ENCODE measurements at regions not wholly inside any gene's neighbourhood (a gene's known extent, or its start where the extent isn't known, plus 50 kb on each side); places are given as distances from the start of the nearest gene placed in this dataset.

- intact Hi-C loops (cut with DNase I, micrococcal nuclease) = no loop called here
- Mint-ChIP-seq H3K4me3 (no peak overlapping the region), H3K27ac (no peak overlapping the region), H3K27me3 (no peaks in the 10 kb centered on the region), H3K4me1 (ENCODE audit: low read depth) (no peaks in the 10 kb centered on the region), H3K9me3 (peaks cover 9% of the 10 kb centered on the region), H3K36me3 (ENCODE audit: low read depth) (no peaks in the 10 kb centered on the region)
- Histone ChIP-seq H3K27ac (ENCODE audit: low read depth in 1 of 2, low read length in 2 of 2) (no peak overlapping the region), H3K27me3 (ENCODE audit: control insufficient read depth in 1 of 2, insufficient read depth in 2 of 2, low read length in 2 of 2) (no peaks in the 10 kb centered on the region), H3K4me1 (ENCODE audit: insufficient read depth, low read length) (no peaks in the 10 kb centered on the region), H3K9me3 (ENCODE audit: control insufficient read depth in 1 of 2, insufficient read depth in 1 of 2, low read length in 2 of 2) (peaks cover 0 to 7% of the 10 kb centered on the region in 2 experiments), H3K36me3 (ENCODE audit: insufficient read depth, low read length) (no peaks in the 10 kb centered on the region), H3K4me3 (ENCODE audit: low read length) (no peak overlapping the region)
- DNase-seq = no peak
- no peak for ATAC-seq (ENCODE audit: poor library complexity)
- TF ChIP-seq CTCF (IDR thresholded peaks at IDR 0.05) = no peak
- ChIA-PET CTCF (no interaction called here), POLR2A (no interaction called here)
Measured at GRCh38 chr2:59530258-59530657, 1023.2 kb downstream of the BCL11A start.

- no peak for TF ChIP-seq CTCF (IDR thresholded peaks at IDR 0.05)
- Histone ChIP-seq H3K36me3 (ENCODE audit: insufficient read depth, low read length) (no peaks in the 10 kb centered on the region), H3K27me3 (ENCODE audit: control insufficient read depth in 1 of 2, insufficient read depth in 2 of 2, low read length in 2 of 2) (no peaks in the 10 kb centered on the region), H3K4me1 (ENCODE audit: insufficient read depth, low read length) (no peaks in the 10 kb centered on the region), H3K4me3 (ENCODE audit: low read length) (no peak overlapping the region), H3K27ac (ENCODE audit: low read depth in 1 of 2, low read length in 2 of 2) (no peak overlapping the region), H3K9me3 (ENCODE audit: control insufficient read depth in 1 of 2, insufficient read depth in 1 of 2, low read length in 2 of 2) (peaks cover 0 to 7% of the 10 kb centered on the region in 2 experiments)
- no peak overlapping the region for H3K4me3 Mint-ChIP-seq
- intact Hi-C loops (cut with DNase I, micrococcal nuclease) = no loop called here
- peaks cover 9% of the 10 kb centered on the region for H3K9me3 Mint-ChIP-seq
- DNase-seq = no peak
- no peaks in the 10 kb centered on the region for H3K27me3 Mint-ChIP-seq
- H3K27ac Mint-ChIP-seq = no peak overlapping the region
- no peaks in the 10 kb centered on the region for H3K36me3 Mint-ChIP-seq (ENCODE audit: low read depth)
- ChIA-PET CTCF (no interaction called here), POLR2A (no interaction called here)
- H3K4me1 Mint-ChIP-seq (ENCODE audit: low read depth) = no peaks in the 10 kb centered on the region
- no peak for ATAC-seq (ENCODE audit: poor library complexity)
Measured at GRCh38 chr2:59529726-59530125, 1023.7 kb downstream of the BCL11A start.

- Histone ChIP-seq H3K27ac (ENCODE audit: low read depth in 1 of 2, low read length in 2 of 2) (no peak overlapping the region), H3K4me3 (ENCODE audit: low read length) (no peak overlapping the region), H3K9me3 (ENCODE audit: control insufficient read depth in 1 of 2, insufficient read depth in 1 of 2, low read length in 2 of 2) (peaks cover 0 to 7% of the 10 kb centered on the region in 2 experiments), H3K4me1 (ENCODE audit: insufficient read depth, low read length) (no peaks in the 10 kb centered on the region), H3K27me3 (ENCODE audit: control insufficient read depth in 1 of 2, insufficient read depth in 2 of 2, low read length in 2 of 2) (no peaks in the 10 kb centered on the region), H3K36me3 (ENCODE audit: insufficient read depth, low read length) (no peaks in the 10 kb centered on the region)
- TF ChIP-seq CTCF (IDR thresholded peaks at IDR 0.05) = no peak
- no peak for DNase-seq
- Mint-ChIP-seq H3K4me1 (ENCODE audit: low read depth) (no peaks in the 10 kb centered on the region), H3K9me3 (peaks cover 9% of the 10 kb centered on the region), H3K27ac (no peak overlapping the region), H3K36me3 (ENCODE audit: low read depth) (no peaks in the 10 kb centered on the region), H3K4me3 (no peak overlapping the region), H3K27me3 (no peaks in the 10 kb centered on the region)
- ChIA-PET POLR2A (no interaction called here), CTCF (no interaction called here)
- ATAC-seq (ENCODE audit: poor library complexity) = no peak
- intact Hi-C loops (cut with DNase I, micrococcal nuclease) = no loop called here
Measured at GRCh38 chr2:59528525-59528924, 1024.9 kb downstream of the BCL11A start.

All from CD4-positive, alpha-beta T cell (primary cell).